ENCODE measurements at regions not wholly inside any gene's neighbourhood (a gene's known extent, or its start where the extent isn't known, plus 50 kb on each side); places are given as distances from the start of the nearest gene placed in this dataset.

GRCh38 chr11:96506041-96506440, 116.2 kb downstream of the JRKL start:
- H3K9me3 ChIP-seq (ENCODE audit: control insufficient read depth in 3 of 3, low read length in 3 of 3), result no peaks in the 10 kb centered on the region
- no peaks in the 10 kb centered on the region for H3K4me1 ChIP-seq (ENCODE audit: control insufficient read depth in 3 of 3, insufficient read depth in 3 of 3, low read length in 3 of 3)
- H3K36me3 ChIP-seq (ENCODE audit: control insufficient read depth in 3 of 3, insufficient read depth in 3 of 3, low read length in 3 of 3), result no peaks in the 10 kb centered on the region
- no peak overlapping the region for H3K27ac ChIP-seq (ENCODE audit: low read depth, low read length)
- no peak overlapping the region for H3K9ac ChIP-seq (ENCODE audit: low read depth in 1 of 3, low read length in 3 of 3)
- H3K4me3 ChIP-seq (ENCODE audit: low read length in 3 of 3), result no peak overlapping the region
- H3K27me3 ChIP-seq (ENCODE audit: control insufficient read depth in 3 of 3, insufficient read depth in 3 of 3, low read length in 3 of 3), result no peaks in the 10 kb centered on the region

- H3K9me3 ChIP-seq (ENCODE audit: control insufficient read depth in 3 of 3, low read length in 3 of 3), result no peaks in the 10 kb centered on the region
- H3K27ac ChIP-seq (ENCODE audit: low read depth, low read length), result no peak overlapping the region
- no peaks in the 10 kb centered on the region for H3K4me1 ChIP-seq (ENCODE audit: control insufficient read depth in 3 of 3, insufficient read depth in 3 of 3, low read length in 3 of 3)
- H3K4me3 ChIP-seq (ENCODE audit: low read length in 3 of 3), result no peak overlapping the region
- H3K27me3 ChIP-seq (ENCODE audit: control insufficient read depth in 3 of 3, insufficient read depth in 3 of 3, low read length in 3 of 3), result no peaks in the 10 kb centered on the region
- no peaks in the 10 kb centered on the region for H3K36me3 ChIP-seq (ENCODE audit: control insufficient read depth in 3 of 3, insufficient read depth in 3 of 3, low read length in 3 of 3)
- no peak overlapping the region for H3K9ac ChIP-seq (ENCODE audit: low read depth in 1 of 3, low read length in 3 of 3)
These were observed 117.1 kb downstream of the JRKL start for GRCh38 chr11:96506953-96507354.

- no peaks in the 10 kb centered on the region for H3K9me3 ChIP-seq (ENCODE audit: control insufficient read depth in 3 of 3, low read length in 3 of 3)
- no peak overlapping the region for H3K9ac ChIP-seq (ENCODE audit: low read depth in 1 of 3, low read length in 3 of 3)
- no peaks in the 10 kb centered on the region for H3K4me1 ChIP-seq (ENCODE audit: control insufficient read depth in 3 of 3, insufficient read depth in 3 of 3, low read length in 3 of 3)
- H3K4me3 ChIP-seq (ENCODE audit: low read length in 3 of 3), result no peak overlapping the region
- H3K27me3 ChIP-seq (ENCODE audit: control insufficient read depth in 3 of 3, insufficient read depth in 3 of 3, low read length in 3 of 3), result no peaks in the 10 kb centered on the region
- H3K36me3 ChIP-seq (ENCODE audit: control insufficient read depth in 3 of 3, insufficient read depth in 3 of 3, low read length in 3 of 3), result no peaks in the 10 kb centered on the region
- no peak overlapping the region for H3K27ac ChIP-seq (ENCODE audit: low read depth, low read length)
These were observed 119.0 kb downstream of the JRKL start for GRCh38 chr11:96508861-96509260.

- no peak overlapping the region for H3K27ac ChIP-seq (ENCODE audit: low read depth, low read length)
- H3K27me3 ChIP-seq (ENCODE audit: control insufficient read depth in 3 of 3, insufficient read depth in 3 of 3, low read length in 3 of 3), result no peaks in the 10 kb centered on the region
- H3K9ac ChIP-seq (ENCODE audit: low read depth in 1 of 3, low read length in 3 of 3), result no peak overlapping the region
- no peaks in the 10 kb centered on the region for H3K36me3 ChIP-seq (ENCODE audit: control insufficient read depth in 3 of 3, insufficient read depth in 3 of 3, low read length in 3 of 3)
- no peak overlapping the region for H3K4me3 ChIP-seq (ENCODE audit: low read length in 3 of 3)
- H3K9me3 ChIP-seq (ENCODE audit: control insufficient read depth in 3 of 3, low read length in 3 of 3), result no peaks in the 10 kb centered on the region
- H3K4me1 ChIP-seq (ENCODE audit: control insufficient read depth in 3 of 3, insufficient read depth in 3 of 3, low read length in 3 of 3), result no peaks in the 10 kb centered on the region
These were observed 131.1 kb downstream of the JRKL start for GRCh38 chr11:96520939-96521338.

GRCh38 chr11:96523656-96524055, 133.8 kb downstream of the JRKL start:
- H3K27ac ChIP-seq (ENCODE audit: low read depth, low read length), result no peak overlapping the region
- no peaks in the 10 kb centered on the region for H3K9me3 ChIP-seq (ENCODE audit: control insufficient read depth in 3 of 3, low read length in 3 of 3)
- H3K27me3 ChIP-seq (ENCODE audit: control insufficient read depth in 3 of 3, insufficient read depth in 3 of 3, low read length in 3 of 3), result no peaks in the 10 kb centered on the region
- no peak overlapping the region for H3K9ac ChIP-seq (ENCODE audit: low read depth in 1 of 3, low read length in 3 of 3)
- H3K4me1 ChIP-seq (ENCODE audit: control insufficient read depth in 3 of 3, insufficient read depth in 3 of 3, low read length in 3 of 3), result no peaks in the 10 kb centered on the region
- no peak overlapping the region for H3K4me3 ChIP-seq (ENCODE audit: low read length in 3 of 3)
- no peaks in the 10 kb centered on the region for H3K36me3 ChIP-seq (ENCODE audit: control insufficient read depth in 3 of 3, insufficient read depth in 3 of 3, low read length in 3 of 3)

GRCh38 chr11:96524475-96524874, 134.7 kb downstream of the JRKL start:
- H3K36me3 ChIP-seq (ENCODE audit: control insufficient read depth in 3 of 3, insufficient read depth in 3 of 3, low read length in 3 of 3), result no peaks in the 10 kb centered on the region
- no peak overlapping the region for H3K9ac ChIP-seq (ENCODE audit: low read depth in 1 of 3, low read length in 3 of 3)
- no peaks in the 10 kb centered on the region for H3K9me3 ChIP-seq (ENCODE audit: control insufficient read depth in 3 of 3, low read length in 3 of 3)
- no peak overlapping the region for H3K27ac ChIP-seq (ENCODE audit: low read depth, low read length)
- H3K4me1 ChIP-seq (ENCODE audit: control insufficient read depth in 3 of 3, insufficient read depth in 3 of 3, low read length in 3 of 3), result no peaks in the 10 kb centered on the region
- no peak overlapping the region for H3K4me3 ChIP-seq (ENCODE audit: low read length in 3 of 3)
- H3K27me3 ChIP-seq (ENCODE audit: control insufficient read depth in 3 of 3, insufficient read depth in 3 of 3, low read length in 3 of 3), result no peaks in the 10 kb centered on the region

- no peak overlapping the region for H3K4me3 ChIP-seq (ENCODE audit: low read length in 3 of 3)
- no peaks in the 10 kb centered on the region for H3K27me3 ChIP-seq (ENCODE audit: control insufficient read depth in 3 of 3, insufficient read depth in 3 of 3, low read length in 3 of 3)
- H3K36me3 ChIP-seq (ENCODE audit: control insufficient read depth in 3 of 3, insufficient read depth in 3 of 3, low read length in 3 of 3), result no peaks in the 10 kb centered on the region
- H3K9ac ChIP-seq (ENCODE audit: low read depth in 1 of 3, low read length in 3 of 3), result no peak overlapping the region
- H3K27ac ChIP-seq (ENCODE audit: low read depth, low read length), result no peak overlapping the region
- no peaks in the 10 kb centered on the region for H3K9me3 ChIP-seq (ENCODE audit: control insufficient read depth in 3 of 3, low read length in 3 of 3)
- H3K4me1 ChIP-seq (ENCODE audit: control insufficient read depth in 3 of 3, insufficient read depth in 3 of 3, low read length in 3 of 3), result no peaks in the 10 kb centered on the region
These were observed 140.7 kb downstream of the JRKL start for GRCh38 chr11:96530473-96530872.

GRCh38 chr11:96538104-96538503, 148.3 kb downstream of the JRKL start:
- H3K36me3 ChIP-seq (ENCODE audit: control insufficient read depth in 3 of 3, insufficient read depth in 3 of 3, low read length in 3 of 3), result no peaks in the 10 kb centered on the region
- no peak overlapping the region for H3K4me3 ChIP-seq (ENCODE audit: low read length in 3 of 3)
- H3K27me3 ChIP-seq (ENCODE audit: control insufficient read depth in 3 of 3, insufficient read depth in 3 of 3, low read length in 3 of 3), result no peaks in the 10 kb centered on the region
- H3K9me3 ChIP-seq (ENCODE audit: control insufficient read depth in 3 of 3, low read length in 3 of 3), result no peaks in the 10 kb centered on the region
- H3K27ac ChIP-seq (ENCODE audit: low read depth, low read length), result no peak overlapping the region
- no peaks in the 10 kb centered on the region for H3K4me1 ChIP-seq (ENCODE audit: control insufficient read depth in 3 of 3, insufficient read depth in 3 of 3, low read length in 3 of 3)
- no peak overlapping the region for H3K9ac ChIP-seq (ENCODE audit: low read depth in 1 of 3, low read length in 3 of 3)

- H3K36me3 ChIP-seq (ENCODE audit: control insufficient read depth in 3 of 3, insufficient read depth in 3 of 3, low read length in 3 of 3), result no peaks in the 10 kb centered on the region
- H3K9ac ChIP-seq (ENCODE audit: low read depth in 1 of 3, low read length in 3 of 3), result no peak overlapping the region
- H3K4me3 ChIP-seq (ENCODE audit: low read length in 3 of 3), result no peak overlapping the region
- no peaks in the 10 kb centered on the region for H3K4me1 ChIP-seq (ENCODE audit: control insufficient read depth in 3 of 3, insufficient read depth in 3 of 3, low read length in 3 of 3)
- H3K9me3 ChIP-seq (ENCODE audit: control insufficient read depth in 3 of 3, low read length in 3 of 3), result peaks cover 0 to under 1% (median 0%) of the 10 kb centered on the region in 3 donors
- no peak overlapping the region for H3K27ac ChIP-seq (ENCODE audit: low read depth, low read length)
- no peaks in the 10 kb centered on the region for H3K27me3 ChIP-seq (ENCODE audit: control insufficient read depth in 3 of 3, insufficient read depth in 3 of 3, low read length in 3 of 3)
These were observed 148.8 kb downstream of the JRKL start for GRCh38 chr11:96538622-96539021.

GRCh38 chr11:96540875-96541274, 151.1 kb downstream of the JRKL start:
- Histone ChIP-seq H3K27me3 (ENCODE audit: control insufficient read depth in 3 of 3, insufficient read depth in 3 of 3, low read length in 3 of 3) (no peaks in the 10 kb centered on the region), H3K4me1 (ENCODE audit: control insufficient read depth in 3 of 3, insufficient read depth in 3 of 3, low read length in 3 of 3) (no peaks in the 10 kb centered on the region), H3K4me3 (ENCODE audit: low read length in 3 of 3) (no peak overlapping the region), H3K9ac (ENCODE audit: low read depth in 1 of 3, low read length in 3 of 3) (no peak overlapping the region), H3K9me3 (ENCODE audit: control insufficient read depth in 3 of 3, low read length in 3 of 3) (peaks cover 0 to 3% (median 0%) of the 10 kb centered on the region in 3 donors), H3K27ac (ENCODE audit: low read depth, low read length) (no peak overlapping the region), H3K36me3 (ENCODE audit: control insufficient read depth in 3 of 3, insufficient read depth in 3 of 3, low read length in 3 of 3) (no peaks in the 10 kb centered on the region)

GRCh38 chr11:96543177-96543576, 153.4 kb downstream of the JRKL start:
- H3K27ac ChIP-seq (ENCODE audit: low read depth, low read length), result no peak overlapping the region
- H3K36me3 ChIP-seq (ENCODE audit: control insufficient read depth in 3 of 3, insufficient read depth in 3 of 3, low read length in 3 of 3), result no peaks in the 10 kb centered on the region
- H3K9ac ChIP-seq (ENCODE audit: low read depth in 1 of 3, low read length in 3 of 3), result no peak overlapping the region
- peaks cover 0 to 3% (median 0%) of the 10 kb centered on the region in 3 donors for H3K9me3 ChIP-seq (ENCODE audit: control insufficient read depth in 3 of 3, low read length in 3 of 3)
- no peak overlapping the region for H3K4me3 ChIP-seq (ENCODE audit: low read length in 3 of 3)
- no peaks in the 10 kb centered on the region for H3K27me3 ChIP-seq (ENCODE audit: control insufficient read depth in 3 of 3, insufficient read depth in 3 of 3, low read length in 3 of 3)
- no peaks in the 10 kb centered on the region for H3K4me1 ChIP-seq (ENCODE audit: control insufficient read depth in 3 of 3, insufficient read depth in 3 of 3, low read length in 3 of 3)

Data from skeletal muscle tissue (tissue), 3 donors.